ENCODE measurements at regions not wholly inside any gene's neighbourhood (a gene's known extent, or its start where the extent isn't known, plus 50 kb on each side); places are given as distances from the start of the nearest gene placed in this dataset.

DNA sequence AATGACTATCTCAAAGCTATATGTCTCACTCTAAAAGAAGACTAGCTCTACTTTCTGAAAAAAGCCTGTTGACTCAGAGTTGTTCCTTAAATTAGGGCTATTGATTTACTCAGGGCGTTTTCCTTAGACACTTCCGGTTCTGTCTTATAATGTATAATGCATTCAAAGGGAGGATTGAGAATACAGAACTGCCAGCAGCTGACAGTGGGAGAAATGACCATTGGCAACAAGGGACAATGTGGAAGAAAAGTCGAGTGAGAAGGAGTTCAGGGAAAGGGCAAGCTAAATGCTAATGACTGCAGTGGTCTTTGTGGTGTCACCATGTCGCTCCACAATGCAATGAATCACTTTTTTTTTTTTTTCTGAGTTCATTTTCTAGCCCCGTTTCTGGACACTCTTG lies 65.7 kb upstream of the ANKH start:
- Histone ChIP-seq H3K27me3 (ENCODE audit: control insufficient read depth in 2 of 2, insufficient read depth in 2 of 2, low read length in 2 of 2) (peaks cover 0 to 4% of the 10 kb centered on the region in 2 experiments; a peak in 2 of 5 replicates), H3K4me2 (ENCODE audit: insufficient read depth, low read length) (no peak overlapping the region), H4K20me1 (replicated peaks; ENCODE audit: control insufficient read depth, insufficient read depth, low read length) (no peaks in the 10 kb centered on the region), H3K9me1 (ENCODE audit: control insufficient read depth, insufficient read depth, low read length) (no peaks in the 10 kb centered on the region), H3K9me3 (replicated peaks; ENCODE audit: control insufficient read depth, insufficient read depth, low read depth, low read length) (no peaks in the 10 kb centered on the region), H2AFZ (ENCODE audit: low read depth, low read length) (no peak overlapping the region), H3K27ac (ENCODE audit: extremely low read depth, low read depth, low read length) (no peak overlapping the region), H3K79me2 (ENCODE audit: control insufficient read depth, insufficient read depth, low read length) (no peaks in the 10 kb centered on the region), H3K36me3 (ENCODE audit: control insufficient read depth, insufficient read depth, low read length) (no peaks in the 10 kb centered on the region), H3K4me1 (replicated peaks in 1 of 2; ENCODE audit: control insufficient read depth in 2 of 2, insufficient read depth in 2 of 2, low read length in 2 of 2) (no peaks in the 10 kb centered on the region), H3K4me3 (no peak overlapping the region), H3K9ac (ENCODE audit: insufficient read depth in 1 of 2, low read depth in 2 of 2, low read length in 2 of 2) (no peak overlapping the region)
- in situ Hi-C loops (cut with MboI) = no loop called here
- FAIRE-seq = no peak
- intact Hi-C loops (cut with micrococcal nuclease) = no loop called here
- TF ChIP-seq ZNF174 (CRISPR knock-in tag; IDR thresholded peaks at IDR 0.05) (no peak), ZFP1 (CRISPR knock-in tag; IDR thresholded peaks at IDR 0.05) (no peak), PTTG1 (tag; IDR thresholded peaks at IDR 0.05; ENCODE audit: low read depth) (no peak)
- TF ChIP-seq, protein P1, sequence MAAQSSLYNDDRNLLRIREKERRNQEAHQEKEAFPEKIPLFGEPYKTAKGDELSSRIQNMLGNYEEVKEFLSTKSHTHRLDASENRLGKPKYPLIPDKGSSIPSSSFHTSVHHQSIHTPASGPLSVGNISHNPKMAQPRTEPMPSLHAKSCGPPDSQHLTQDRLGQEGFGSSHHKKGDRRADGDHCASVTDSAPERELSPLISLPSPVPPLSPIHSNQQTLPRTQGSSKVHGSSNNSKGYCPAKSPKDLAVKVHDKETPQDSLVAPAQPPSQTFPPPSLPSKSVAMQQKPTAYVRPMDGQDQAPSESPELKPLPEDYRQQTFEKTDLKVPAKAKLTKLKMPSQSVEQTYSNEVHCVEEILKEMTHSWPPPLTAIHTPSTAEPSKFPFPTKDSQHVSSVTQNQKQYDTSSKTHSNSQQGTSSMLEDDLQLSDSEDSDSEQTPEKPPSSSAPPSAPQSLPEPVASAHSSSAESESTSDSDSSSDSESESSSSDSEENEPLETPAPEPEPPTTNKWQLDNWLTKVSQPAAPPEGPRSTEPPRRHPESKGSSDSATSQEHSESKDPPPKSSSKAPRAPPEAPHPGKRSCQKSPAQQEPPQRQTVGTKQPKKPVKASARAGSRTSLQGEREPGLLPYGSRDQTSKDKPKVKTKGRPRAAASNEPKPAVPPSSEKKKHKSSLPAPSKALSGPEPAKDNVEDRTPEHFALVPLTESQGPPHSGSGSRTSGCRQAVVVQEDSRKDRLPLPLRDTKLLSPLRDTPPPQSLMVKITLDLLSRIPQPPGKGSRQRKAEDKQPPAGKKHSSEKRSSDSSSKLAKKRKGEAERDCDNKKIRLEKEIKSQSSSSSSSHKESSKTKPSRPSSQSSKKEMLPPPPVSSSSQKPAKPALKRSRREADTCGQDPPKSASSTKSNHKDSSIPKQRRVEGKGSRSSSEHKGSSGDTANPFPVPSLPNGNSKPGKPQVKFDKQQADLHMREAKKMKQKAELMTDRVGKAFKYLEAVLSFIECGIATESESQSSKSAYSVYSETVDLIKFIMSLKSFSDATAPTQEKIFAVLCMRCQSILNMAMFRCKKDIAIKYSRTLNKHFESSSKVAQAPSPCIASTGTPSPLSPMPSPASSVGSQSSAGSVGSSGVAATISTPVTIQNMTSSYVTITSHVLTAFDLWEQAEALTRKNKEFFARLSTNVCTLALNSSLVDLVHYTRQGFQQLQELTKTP (IDR thresholded peaks at IDR 0.05; ENCODE audit: low read depth in 1 of 2, partially characterized antibody in 2 of 2) = no peak
- no TSS peak for BruUV-seq (replicated peaks)
- ATAC-seq = no peak
- DNase-seq (ENCODE audit: extremely low read depth in 1 of 4, low spot score in 3 of 4) = no peak
- POLR2A ChIA-PET = interaction anchor here (0.6 kb wide), 1 partner anchor 67 kb away, joined by 3 read pairs; no protein-coding TSS in a partner anchor
- 0% methylated on average over 5 of the region's 5 CpGs for WGBS (ENCODE audit: insufficient coverage, low coverage, missing lambda C conversion rate)
- CTCF ChIA-PET (ENCODE audit: low intra/inter-chr PET ratio) = no interaction called here

Measured in K562 (cell line).